D721Med (cell line): ENCODE measurements at regions not wholly inside any gene's neighbourhood (a gene's known extent, or its start where the extent isn't known, plus 50 kb on each side); places are given as distances from the start of the nearest gene placed in this dataset.

Experiments
- DNase-seq: peaks from one replicate; pipeline ENCODE4 v3.0.0; 2011; ENCODE audit warnings: low spot score; ENCODE audit not compliant: insufficient read length
- FAIRE-seq: peaks from 2 replicates; lab custom pipeline; 2011; peaks lifted over from hg19 to GRCh38; lab: Jason Lieb, UNC
- CTCF ChIP-seq: IDR thresholded peaks from 2 replicates; pipeline ENCODE4 v1.5.1; 2012; ENCODE audit warnings: mild to moderate bottlenecking, control low read depth; ENCODE audit not compliant: insufficient read depth; ENCODE audit errors: missing control alignments

GRCh38 chr1:221832617-221833016 lies 90.7 kb upstream of the DUSP10 start:
- no peak for DNase-seq
- no peak for TF ChIP-seq CTCF
- no peak for FAIRE-seq

DNA sequence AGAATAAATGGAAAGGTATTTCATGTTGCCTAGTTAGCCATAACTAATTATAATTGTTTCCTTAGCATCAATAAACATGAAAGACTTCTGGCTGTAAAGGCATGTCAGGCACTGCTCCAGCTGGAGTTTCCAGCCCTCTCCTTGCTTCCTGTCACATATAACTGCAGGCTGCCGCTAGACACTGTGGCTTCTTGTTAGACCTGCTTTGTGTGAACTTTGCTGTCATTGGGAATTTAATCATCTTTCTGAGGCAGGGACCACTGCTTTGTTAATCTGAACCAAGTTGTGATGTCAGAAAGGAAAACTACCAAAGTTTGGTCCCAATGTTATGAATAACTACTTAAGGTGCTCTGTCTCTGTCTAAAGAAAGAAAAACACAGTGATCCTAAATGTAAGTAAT lies 90.3 kb upstream of the DUSP10 start:
- TF ChIP-seq CTCF = no peak
- no peak for FAIRE-seq
- no peak for DNase-seq

DNA sequence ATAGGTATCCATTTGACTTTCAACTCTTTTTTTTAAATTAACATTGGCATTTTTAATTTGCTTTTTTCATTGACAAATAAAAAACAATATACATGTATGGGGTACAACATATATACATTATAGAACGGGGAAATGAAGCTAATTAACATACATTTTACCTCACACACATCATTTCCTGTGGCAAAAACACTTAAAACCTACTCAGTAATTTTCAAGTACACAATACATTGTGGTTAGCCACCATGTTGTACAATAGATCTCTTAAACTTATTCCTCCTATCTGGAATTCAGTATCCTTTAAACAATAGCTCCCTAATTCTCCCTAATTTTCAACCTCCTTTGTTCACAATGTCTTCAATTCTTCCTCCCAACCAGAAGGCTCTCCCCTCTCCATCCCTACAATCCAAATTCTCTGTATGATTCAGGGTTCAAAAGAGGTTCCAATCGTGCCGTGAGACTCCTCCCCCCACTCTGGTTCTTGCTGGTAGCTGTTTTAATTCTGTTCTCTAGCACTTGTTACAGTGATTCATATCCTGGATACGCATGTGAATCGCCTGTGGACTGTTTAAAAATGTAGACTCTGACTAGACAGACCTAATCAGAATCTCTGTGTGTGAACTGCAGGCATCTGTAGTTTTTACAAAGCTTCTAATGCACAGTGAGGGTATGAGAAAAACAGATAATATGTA lies 87.6 kb upstream of the DUSP10 start:
- no peak for TF ChIP-seq CTCF
- no peak for FAIRE-seq
- no peak for DNase-seq

- no peak for TF ChIP-seq CTCF
- FAIRE-seq (no peak), DNase-seq (no peak)
These were observed 85.4 kb upstream of the DUSP10 start for GRCh38 chr1:221827307-221827642.

DNA sequence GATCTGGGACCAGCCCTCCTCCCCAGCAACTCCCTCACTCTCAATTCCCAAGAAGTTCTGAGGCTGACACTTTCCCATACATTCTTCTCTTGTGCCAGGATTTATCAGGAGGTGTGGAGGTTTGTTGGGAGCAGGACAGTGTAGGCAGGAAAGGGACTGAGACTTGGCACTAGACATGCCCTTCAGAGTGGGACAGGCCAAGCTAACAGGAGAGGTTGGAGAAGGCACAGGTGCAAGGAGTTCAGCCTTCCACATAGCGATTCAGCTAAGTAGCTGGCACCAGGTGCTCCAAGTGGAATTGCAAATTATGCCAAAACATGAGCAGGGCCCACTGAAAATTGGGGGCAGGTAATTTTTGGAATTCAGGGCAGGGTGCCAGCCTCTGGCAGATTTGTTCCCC lies 83.0 kb upstream of the DUSP10 start:
- FAIRE-seq (no peak), DNase-seq (no peak)
- TF ChIP-seq CTCF = no peak

GRCh38 chr1:221824025-221824424 lies 82.1 kb upstream of the DUSP10 start:
- no peak for TF ChIP-seq CTCF
- DNase-seq = no peak
- no peak for FAIRE-seq

DNA sequence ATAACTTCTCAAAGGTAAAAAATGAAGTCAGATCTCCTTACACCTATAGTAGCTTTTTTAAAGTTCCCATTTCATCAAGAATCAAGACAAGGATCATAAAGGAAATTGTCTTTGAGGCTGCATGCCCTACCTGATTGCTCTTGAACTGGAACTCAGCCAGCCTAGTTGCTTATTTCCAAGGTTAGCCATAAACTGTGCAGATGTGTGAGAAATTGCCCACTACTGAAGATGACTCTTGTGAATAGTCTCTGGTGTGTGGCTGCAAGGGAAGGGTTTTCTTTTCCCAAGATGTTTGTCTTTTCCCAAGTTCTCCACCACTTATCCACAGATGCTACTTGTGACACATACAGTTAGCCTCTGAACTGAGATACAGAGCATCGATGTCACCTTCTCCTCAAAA lies 81.7 kb upstream of the DUSP10 start:
- FAIRE-seq (no peak), DNase-seq (no peak)
- TF ChIP-seq CTCF = no peak
